Right lobe of liver (tissue), 6 donors: ENCODE measurements at regions not wholly inside any gene's neighbourhood (a gene's known extent, or its start where the extent isn't known, plus 50 kb on each side); places are given as distances from the start of the nearest gene placed in this dataset.

Source experiments
- ATAC-seq, 4 donors: fragments of 200-7000 bp; cut with Tn5 transposase; one replicate each; pipeline ENCODE4 v1.9.1; 2020; ENCODE audit warnings: mild to moderate bottlenecking in 4 of 4, moderate library complexity in 4 of 4
- DNase-seq, 3 donors: peaks; one replicate each; pipeline ENCODE4 v3.0.0-alpha.2; 2020
- H3K27ac ChIP-seq, 3 donors: fragments of 200-600 bp; one replicate each; pipeline ENCODE4 v1.8.0; 2022
- H3K27me3 ChIP-seq, 2 donors: fragments of 200-600 bp; one replicate each; pipeline ENCODE4 v1.8.0; 2022
- H3K36me3 ChIP-seq, 4 donors: fragments of 200-600 bp; sonication (generic) in 1 of 4; one replicate each; pipeline versions ENCODE4 v1.5.1 to v1.8.0; 2017 to 2022; ENCODE audit warnings: control low read depth in 1 of 4
- H3K4me1 ChIP-seq, 4 donors: fragments of 200-600 bp; sonication (generic) in 1 of 4; one replicate each; pipeline versions ENCODE4 v1.5.1 to v1.8.0; 2017 to 2022; ENCODE audit warnings: control low read depth in 1 of 4
- H3K4me3 ChIP-seq, 3 donors: fragments of 200-600 bp; one replicate each; pipeline ENCODE4 v1.8.0; 2022
- H3K9me3 ChIP-seq, 4 donors: fragments of 200-600 bp; sonication (generic) in 1 of 4; one replicate each; pipeline versions ENCODE4 v1.5.1 to v1.8.0; 2017 to 2022; ENCODE audit warnings: control low read depth in 1 of 4
- CTCF ChIP-seq, 4 donors: fragments of 200-600 bp in 3 of 4; fragments of 450-650 bp in 1 of 4; IDR thresholded peaks; one replicate each; pipeline versions ENCODE4 v1.5.1 to v1.8.0; 2016 to 2022; ENCODE audit warnings: antibody characterized with exemption in 4 of 4, mild to moderate bottlenecking in 2 of 4
- POLR2A ChIP-seq: fragments of 450-650 bp; IDR thresholded peaks from one replicate; pipeline ENCODE4 v1.6.1; 2017; ENCODE audit warnings: antibody characterized with exemption, mild to moderate bottlenecking
- WGBS: methylation state at CpG from one replicate; pipeline ENCODE4 v1.1.6; 2018; ENCODE audit warnings: low coverage, low lambda C conversion rate; ENCODE audit not compliant: insufficient coverage; ENCODE audit errors: missing lambda C conversion rate; 5-methylcytosine and 5-hydroxymethylcytosine counted together
- intact Hi-C, 2 donors: fragments of 100-400 bp; cut with DNase I; formaldehyde crosslinking; loops; one replicate each; pipeline versions ENCODE4 v1.11.2 to v1.14.1; 2022
- donor health status: DM: no; HTN: yes; CAD: no.
- donor health status: DM: no; HTN: no; CAD: no.
- donor health status: DM: no; HTN: no; CAD: no.
- donor health status: DM: no; HTN: yes; CAD: no.
- donor health status: DM: no; HTN: yes; CAD: no.

DNA sequence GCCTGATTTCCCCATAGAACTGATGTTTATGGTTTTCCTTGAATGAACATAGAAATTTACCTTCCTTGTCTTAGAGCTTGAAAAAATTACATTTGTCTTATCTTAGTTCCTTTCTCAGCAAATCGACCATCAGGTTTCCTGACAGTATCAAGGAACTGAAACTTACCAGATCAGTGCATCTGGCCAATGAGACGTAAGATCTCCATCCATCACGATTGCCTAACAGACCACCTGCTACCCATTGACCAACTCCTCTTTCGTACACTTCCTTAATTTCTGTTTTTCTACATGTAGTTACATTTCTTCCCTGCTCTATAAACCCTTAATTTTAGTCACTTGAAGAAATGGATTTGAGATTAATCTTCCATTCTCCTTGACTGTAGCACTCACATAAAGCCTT, 57.4 kb upstream of the TMPRSS15 start:
- ATAC-seq: no peak
- no peak overlapping the region for H3K27ac ChIP-seq
- no peaks in the 10 kb centered on the region for H3K9me3 ChIP-seq
- intact Hi-C loops: no loop called here
- no peaks in the 10 kb centered on the region for H3K27me3 ChIP-seq
- no peak for TF ChIP-seq CTCF (IDR thresholded peaks at IDR 0.05)
- no peak for TF ChIP-seq POLR2A
- H3K4me3 ChIP-seq: no peak overlapping the region
- no peaks in the 10 kb centered on the region for H3K4me1 ChIP-seq
- 34% methylated on average over 4 of the region's 4 CpGs for WGBS
- no peak for DNase-seq
- no peaks in the 10 kb centered on the region for H3K36me3 ChIP-seq

DNA sequence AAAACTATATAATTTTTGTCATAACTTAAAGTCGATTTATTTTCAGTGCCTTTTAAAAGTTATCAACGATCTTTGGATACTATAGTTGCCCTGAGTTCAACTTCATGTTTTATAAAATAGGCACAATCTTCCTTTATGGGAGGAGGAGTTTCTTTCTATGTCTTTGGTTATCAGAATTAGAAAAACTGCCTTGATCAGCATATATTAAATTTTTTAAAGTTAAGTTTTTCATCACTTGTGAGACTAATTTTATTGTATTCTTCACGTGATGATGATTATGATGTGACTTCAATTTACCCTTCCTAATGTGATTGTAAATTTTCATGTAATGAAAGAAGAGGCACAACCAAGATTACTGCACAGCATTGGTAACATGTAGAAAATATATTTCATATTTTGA, 58.2 kb upstream of the TMPRSS15 start:
- Histone ChIP-seq H3K4me3 (no peak overlapping the region), H3K27me3 (no peaks in the 10 kb centered on the region), H3K36me3 (no peaks in the 10 kb centered on the region), H3K9me3 (no peaks in the 10 kb centered on the region), H3K4me1 (no peaks in the 10 kb centered on the region), H3K27ac (no peak overlapping the region)
- intact Hi-C loops: no loop called here
- ATAC-seq: no peak
- no peak for TF ChIP-seq POLR2A
- TF ChIP-seq CTCF (IDR thresholded peaks at IDR 0.05): no peak
- WGBS: 45% methylated on average over 3 of the region's 3 CpGs
- DNase-seq: no peak

DNA sequence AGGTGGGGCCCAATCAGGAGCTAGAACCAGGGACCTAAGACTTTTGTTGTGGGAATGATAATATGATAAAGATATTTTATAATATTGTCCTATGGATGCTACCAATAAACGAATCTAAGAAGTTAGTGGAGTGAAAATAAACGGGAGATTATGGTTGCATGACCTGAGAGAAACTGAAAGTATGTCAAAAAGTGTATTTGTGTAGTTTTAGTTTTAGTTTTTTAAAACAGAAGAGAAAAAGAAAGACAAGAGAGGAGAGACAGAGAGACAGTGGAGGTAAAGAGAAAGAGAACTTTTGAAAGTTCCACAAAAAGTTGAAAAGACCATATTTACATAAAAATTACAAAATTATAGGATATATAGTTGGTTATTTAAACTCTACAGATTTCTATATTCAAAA, 64.1 kb upstream of the TMPRSS15 start:
- no peaks in the 10 kb centered on the region for H3K36me3 ChIP-seq
- H3K9me3 ChIP-seq: no peaks in the 10 kb centered on the region
- WGBS: 12% methylated on average over 2 of the region's 2 CpGs
- H3K4me3 ChIP-seq: no peak overlapping the region
- DNase-seq (no peak), ATAC-seq (no peak)
- intact Hi-C loops: no loop called here
- no peaks in the 10 kb centered on the region for H3K27me3 ChIP-seq
- no peak for TF ChIP-seq POLR2A
- TF ChIP-seq CTCF (IDR thresholded peaks at IDR 0.05): no peak
- H3K4me1 ChIP-seq: no peaks in the 10 kb centered on the region
- H3K27ac ChIP-seq: no peak overlapping the region

DNA sequence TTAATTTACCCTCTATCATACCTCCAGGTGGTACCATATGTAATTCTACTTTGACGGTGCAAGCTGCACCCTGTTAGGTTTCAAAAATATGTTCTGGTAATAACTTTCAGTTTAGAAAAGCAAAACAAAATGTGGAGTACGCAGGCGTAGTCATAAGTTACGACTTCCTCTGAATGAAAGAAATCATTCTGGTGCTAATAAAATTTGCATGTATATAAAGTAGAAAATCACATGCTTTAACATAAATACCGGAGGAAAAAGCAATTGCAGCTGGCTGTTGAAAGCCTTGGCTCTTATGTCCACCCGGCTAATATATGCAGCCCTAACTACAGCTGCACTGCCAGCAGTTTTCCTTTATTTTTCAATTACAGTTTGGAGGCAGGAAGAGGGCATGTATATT, 65.2 kb upstream of the TMPRSS15 start:
- no peak for ATAC-seq

More for the DNA sequence above, 65.2 kb upstream of the TMPRSS15 start:
- intact Hi-C loops: no loop called here
- Histone ChIP-seq H3K9me3 (no peaks in the 10 kb centered on the region), H3K27ac (no peak overlapping the region), H3K4me3 (no peak overlapping the region), H3K36me3 (no peaks in the 10 kb centered on the region), H3K27me3 (no peaks in the 10 kb centered on the region), H3K4me1 (no peaks in the 10 kb centered on the region)
- DNase-seq: no peak
- 51% methylated on average over 6 of the region's 6 CpGs for WGBS
- TF ChIP-seq CTCF (IDR thresholded peaks at IDR 0.05): no peak
- TF ChIP-seq POLR2A: no peak
